SK-N-MC (cell line): ENCODE measurements at regions not wholly inside any gene's neighbourhood (a gene's known extent, or its start where the extent isn't known, plus 50 kb on each side); places are given as distances from the start of the nearest gene placed in this dataset.

Source experiments
- EZH2 ChIP-seq: fragments of 200-600 bp; sonication (generic); IDR thresholded peaks from one replicate; pipeline ENCODE4 v1.6.1; 2017; ENCODE audit warnings: antibody characterized with exemption
- POLR2AphosphoS5 ChIP-seq: IDR thresholded peaks from 2 replicates; pipeline ENCODE4 v1.6.1; 2012; ENCODE audit warnings: mild to moderate bottlenecking, low read depth, low read length, borderline replicate concordance

DNA sequence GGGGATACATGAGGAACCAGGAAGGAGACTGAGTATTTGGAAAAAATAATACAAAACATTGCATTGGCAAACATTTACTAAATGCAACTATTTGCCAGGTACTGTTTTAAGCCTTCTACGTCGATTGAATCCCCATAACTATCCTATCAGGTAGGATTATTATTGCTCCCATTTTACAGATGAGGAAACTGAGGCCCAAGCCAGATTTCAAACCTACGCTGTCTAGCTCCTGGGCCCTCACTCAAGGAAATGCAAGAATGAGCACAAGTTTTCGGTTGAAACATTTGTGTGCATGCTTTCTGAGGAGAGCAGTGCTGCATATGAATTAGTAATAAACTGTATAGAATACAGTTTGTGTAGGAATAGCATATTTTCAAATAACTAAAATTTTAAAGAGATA is 206.7 kb downstream of the CEP135 start:
- TF ChIP-seq EZH2 (no peak), POLR2AphosphoS5 (no peak)
